ENCODE measurements at regions not wholly inside any gene's neighbourhood (a gene's known extent, or its start where the extent isn't known, plus 50 kb on each side); places are given as distances from the start of the nearest gene placed in this dataset.

DNA sequence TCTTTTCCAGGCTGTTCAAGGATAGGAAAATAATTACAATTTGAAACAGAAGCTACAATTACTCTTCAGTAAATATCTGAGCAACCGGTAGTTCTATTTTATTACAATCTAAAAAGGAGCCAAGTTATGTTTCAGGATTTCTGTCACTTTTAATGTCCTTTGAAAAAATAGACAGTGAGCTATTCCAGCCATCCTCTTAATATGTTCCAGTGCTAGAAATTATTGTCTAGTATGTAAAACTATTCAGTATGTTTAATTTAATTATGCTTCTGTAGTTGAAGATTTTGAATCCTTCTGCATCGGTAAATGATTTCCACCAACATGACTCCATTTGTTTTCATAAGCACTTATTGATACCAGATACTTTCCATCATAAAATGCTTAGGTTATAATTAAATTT is 129.6 kb upstream of the SEMA3D start (continued):
- TF ChIP-seq ZBTB8A (IDR thresholded peaks at IDR 0.05; ENCODE audit: partially characterized antibody) (no peak), SMC3 (conservative IDR thresholded peaks at IDR 0.05; ENCODE audit: insufficient read depth, low read depth, low read length) (no peak), ZNF785 (CRISPR knock-in tag; IDR thresholded peaks at IDR 0.05) (no peak), SUPT5H (IDR thresholded peaks at IDR 0.05) (no peak), SP1 (CRISPR knock-in tag; IDR thresholded peaks at IDR 0.05) (no peak), ZNF77 (CRISPR knock-in tag; IDR thresholded peaks at IDR 0.05) (no peak), TARDBP (IDR thresholded peaks at IDR 0.05) (no peak)

DNA sequence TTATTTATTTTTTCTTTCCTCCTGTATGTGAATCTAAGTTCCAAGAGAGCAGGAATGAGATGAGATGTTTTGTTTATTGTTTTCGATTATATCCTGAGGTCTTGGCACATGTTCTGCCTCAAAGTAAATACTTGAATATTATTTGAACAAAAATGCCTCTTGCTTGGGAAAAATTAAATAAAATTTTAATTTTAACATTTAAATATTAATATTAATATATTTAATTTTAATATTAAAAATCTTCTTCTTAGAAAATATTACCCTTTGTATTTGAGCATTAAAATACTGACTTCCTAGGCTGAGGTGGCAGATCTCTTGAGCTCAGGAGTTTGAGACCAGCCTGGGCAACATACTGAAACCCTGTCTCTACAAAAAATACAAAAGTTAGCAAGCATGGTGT is 123.4 kb upstream of the SEMA3D start:
- in situ Hi-C loops (cut with MboI) = no loop called here
- WGBS (ENCODE audit: insufficient coverage, low coverage, missing lambda C conversion rate) = 0% methylated on average over 1 of the region's 1 CpG
- POLR2A ChIA-PET = no interaction called here

More for the DNA sequence above, 123.4 kb upstream of the SEMA3D start:
- no peak overlapping the region for H3K4me2 ChIP-seq (ENCODE audit: insufficient read depth, low read length)
- H3K9me3 ChIP-seq (replicated peaks; ENCODE audit: control insufficient read depth, insufficient read depth, low read depth, low read length) = no peaks in the 10 kb centered on the region
- H3K4me3 ChIP-seq = no peak overlapping the region
- no peak for FAIRE-seq
- ATAC-seq = no peak
- TF ChIP-seq ZKSCAN1 (IDR thresholded peaks at IDR 0.05; ENCODE audit: low read depth, low read length) (no peak), KDM2B (CRISPR knock-in tag; IDR thresholded peaks at IDR 0.05) (no peak), ZNF347 (CRISPR knock-in tag; IDR thresholded peaks at IDR 0.05; ENCODE audit: low read depth) (no peak), ZNF384 (IDR thresholded peaks at IDR 0.05; ENCODE audit: low read depth, low read length) (no peak), FIP1L1 (IDR thresholded peaks at IDR 0.05; ENCODE audit: low read depth, low read length, poor library complexity, severe bottlenecking) (no peak), ZNF586 (CRISPR knock-in tag; conservative IDR thresholded peaks at IDR 0.05) (no peak), ZNF778 (CRISPR knock-in tag; IDR thresholded peaks at IDR 0.05) (no peak), HDAC3 (IDR thresholded peaks at IDR 0.05; ENCODE audit: borderline replicate concordance, partially characterized antibody) (no peak)
- no peaks in the 10 kb centered on the region for H3K9me1 ChIP-seq (ENCODE audit: control insufficient read depth, insufficient read depth, low read length)
- CTCF ChIA-PET (ENCODE audit: low intra/inter-chr PET ratio) = no interaction called here
- BruUV-seq (replicated peaks) = no TSS peak
- H4K20me1 ChIP-seq (replicated peaks; ENCODE audit: control insufficient read depth, insufficient read depth, low read length) = no peaks in the 10 kb centered on the region
- no peaks in the 10 kb centered on the region for H3K27me3 ChIP-seq (ENCODE audit: control insufficient read depth in 2 of 2, insufficient read depth in 2 of 2, low read length in 2 of 2)
- H3K4me1 ChIP-seq (replicated peaks in 1 of 2; ENCODE audit: control insufficient read depth in 2 of 2, insufficient read depth in 2 of 2, low read length in 2 of 2) = no peaks in the 10 kb centered on the region
- H3K79me2 ChIP-seq (ENCODE audit: control insufficient read depth, insufficient read depth, low read length) = no peaks in the 10 kb centered on the region
- H3K36me3 ChIP-seq (ENCODE audit: control insufficient read depth, insufficient read depth, low read length) = no peaks in the 10 kb centered on the region
- H2AFZ ChIP-seq (ENCODE audit: low read depth, low read length) = no peak overlapping the region
- intact Hi-C loops (cut with micrococcal nuclease) = no loop called here
- H3K9ac ChIP-seq (ENCODE audit: insufficient read depth in 1 of 2, low read depth in 2 of 2, low read length in 2 of 2) = no peak overlapping the region
- no peak overlapping the region for H3K27ac ChIP-seq (ENCODE audit: extremely low read depth, low read depth, low read length)
- DNase-seq (ENCODE audit: extremely low read depth in 1 of 4, low spot score in 3 of 4) = no peak

Measured in K562 (cell line).